ENCODE measurements at regions not wholly inside any gene's neighbourhood (a gene's known extent, or its start where the extent isn't known, plus 50 kb on each side); places are given as distances from the start of the nearest gene placed in this dataset.
"Not testable (repeated sequence)": the region's sequence is repeated elsewhere in the genome, so short reads cannot be mapped to it uniquely, and the experiment has no call there.

- Histone ChIP-seq H3K9me3 (no peaks in the 10 kb centered on the region), H3K4me3 (no peak overlapping the region), H3K36me3 (no peaks in the 10 kb centered on the region), H3K27ac (no peak overlapping the region), H3K27me3 (no peaks in the 10 kb centered on the region), H3K4me1 (peaks cover 0 to 10% of the 10 kb centered on the region in 2 donors)
- DNase-seq (ENCODE audit: low spot score), result no peak
- TF ChIP-seq CTCF (IDR thresholded peaks at IDR 0.05), result no peak
Observed at GRCh38 chr17:77620282-77620681, 338.2 kb upstream of the TNRC6C start.

- not testable (repeated sequence) for DNase-seq (ENCODE audit: low spot score); H3K9me3 ChIP-seq; H3K27me3 ChIP-seq; H3K4me3 ChIP-seq; H3K4me1 ChIP-seq; H3K27ac ChIP-seq; H3K36me3 ChIP-seq
Observed at GRCh38 chr17:77622084-77622483, 336.4 kb upstream of the TNRC6C start.

- H3K4me3 ChIP-seq, result no peak overlapping the region
- no peaks in the 10 kb centered on the region for H3K27me3 ChIP-seq
- H3K27ac ChIP-seq, result no peak overlapping the region
- no peaks in the 10 kb centered on the region for H3K36me3 ChIP-seq
- peaks cover 0 to 10% of the 10 kb centered on the region in 2 donors for H3K9me3 ChIP-seq
- no peaks in the 10 kb centered on the region for H3K4me1 ChIP-seq
- TF ChIP-seq CTCF (IDR thresholded peaks at IDR 0.05), result no peak
- no peak for DNase-seq (ENCODE audit: low spot score)
Observed at GRCh38 chr17:77622647-77623046, 335.9 kb upstream of the TNRC6C start.

GRCh38 chr17:77623321-77623720, 335.2 kb upstream of the TNRC6C start:
- DNase-seq (ENCODE audit: low spot score); H3K4me1 ChIP-seq; H3K27me3 ChIP-seq; H3K27ac ChIP-seq; H3K9me3 ChIP-seq; H3K4me3 ChIP-seq; H3K36me3 ChIP-seq: not testable (repeated sequence)

GRCh38 chr17:77628035-77628434, 330.5 kb upstream of the TNRC6C start:
- TF ChIP-seq CTCF (IDR thresholded peaks at IDR 0.05), result no peak

GRCh38 chr17:77629284-77629683, 329.2 kb upstream of the TNRC6C start:
- H3K36me3 ChIP-seq; H3K9me3 ChIP-seq; H3K27ac ChIP-seq; H3K4me1 ChIP-seq; H3K4me3 ChIP-seq; DNase-seq (ENCODE audit: low spot score); H3K27me3 ChIP-seq: not testable (repeated sequence)

More at GRCh38 chr17:77628035-77628434, 330.5 kb upstream of the TNRC6C start:
- Histone ChIP-seq H3K4me3 (no peak overlapping the region), H3K27me3 (no peaks in the 10 kb centered on the region), H3K9me3 (peaks cover 0 to 10% of the 10 kb centered on the region in 2 donors), H3K4me1 (no peaks in the 10 kb centered on the region), H3K36me3 (no peaks in the 10 kb centered on the region), H3K27ac (no peak overlapping the region)
- DNase-seq (ENCODE audit: low spot score), result no peak

- peaks cover 0 to 10% of the 10 kb centered on the region in 2 donors for H3K9me3 ChIP-seq
- H3K27ac ChIP-seq, result no peak overlapping the region
- no peaks in the 10 kb centered on the region for H3K27me3 ChIP-seq
- H3K4me3 ChIP-seq, result no peak overlapping the region
- no peak for DNase-seq (ENCODE audit: low spot score)
- no peaks in the 10 kb centered on the region for H3K36me3 ChIP-seq
- H3K4me1 ChIP-seq, result no peaks in the 10 kb centered on the region
- TF ChIP-seq CTCF (IDR thresholded peaks at IDR 0.05), result no peak
Observed at GRCh38 chr17:77631307-77631706, 327.2 kb upstream of the TNRC6C start.

Data from right atrium auricular region (tissue), 2 donors.